GM04504 (cell line): ENCODE measurements at regions not wholly inside any gene's neighbourhood (a gene's known extent, or its start where the extent isn't known, plus 50 kb on each side); places are given as distances from the start of the nearest gene placed in this dataset.
A peak's percentile ranks its signal among the peaks of the same experiment; 100 is the strongest.

ENCODE experiments used
- DNase-seq: peaks from one replicate; pipeline ENCODE4 v3.0.0-alpha.2; 2012; ENCODE audit warnings: low read depth

DNA sequence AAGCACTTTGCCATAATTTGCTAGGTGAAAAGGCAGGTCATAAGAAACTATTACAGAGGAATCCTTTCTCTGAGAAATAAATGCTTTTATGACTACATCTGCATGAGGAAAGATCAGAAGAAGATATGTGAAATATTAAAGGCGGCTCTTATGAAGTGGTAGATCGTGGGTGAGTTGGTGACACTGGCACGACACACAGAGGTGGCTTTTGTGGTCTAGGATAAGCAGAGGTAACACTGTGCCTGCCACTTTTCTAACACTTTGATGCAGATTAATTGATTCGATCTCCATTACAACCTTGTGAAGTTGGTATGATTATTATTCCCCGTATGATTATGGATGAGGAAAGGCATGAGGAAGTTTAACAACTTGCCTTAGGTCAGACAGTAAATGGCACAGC, 60.0 kb upstream of the ELK3 start:
- DNase-seq = no peak

DNA sequence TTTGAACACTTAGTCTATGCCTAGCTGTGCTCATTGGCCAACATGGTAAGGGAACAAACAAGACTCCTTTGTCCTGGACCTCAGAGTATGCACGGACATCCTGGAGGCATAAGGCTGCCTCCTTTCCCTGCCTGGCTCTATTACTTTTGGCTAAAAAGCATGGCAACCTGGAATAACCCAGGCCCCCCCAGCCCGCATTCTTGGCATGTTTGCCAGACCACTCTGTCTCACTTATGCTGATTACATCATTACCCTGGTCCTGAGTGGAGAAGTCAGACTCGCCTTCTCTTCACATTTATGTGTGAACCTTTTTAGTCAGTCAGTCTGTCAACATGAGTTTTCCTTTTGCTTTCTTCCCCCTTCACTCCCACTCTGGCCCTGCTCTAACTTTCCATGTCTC, 58.0 kb upstream of the ELK3 start:
- peak; percentile 38 for DNase-seq

- no peak for DNase-seq
These were observed 57.3 kb upstream of the ELK3 start for GRCh38 chr12:96136725-96137378.

GRCh38 chr12:96140174-96140573, 54.0 kb upstream of the ELK3 start:
- DNase-seq = peak; percentile 64

DNA sequence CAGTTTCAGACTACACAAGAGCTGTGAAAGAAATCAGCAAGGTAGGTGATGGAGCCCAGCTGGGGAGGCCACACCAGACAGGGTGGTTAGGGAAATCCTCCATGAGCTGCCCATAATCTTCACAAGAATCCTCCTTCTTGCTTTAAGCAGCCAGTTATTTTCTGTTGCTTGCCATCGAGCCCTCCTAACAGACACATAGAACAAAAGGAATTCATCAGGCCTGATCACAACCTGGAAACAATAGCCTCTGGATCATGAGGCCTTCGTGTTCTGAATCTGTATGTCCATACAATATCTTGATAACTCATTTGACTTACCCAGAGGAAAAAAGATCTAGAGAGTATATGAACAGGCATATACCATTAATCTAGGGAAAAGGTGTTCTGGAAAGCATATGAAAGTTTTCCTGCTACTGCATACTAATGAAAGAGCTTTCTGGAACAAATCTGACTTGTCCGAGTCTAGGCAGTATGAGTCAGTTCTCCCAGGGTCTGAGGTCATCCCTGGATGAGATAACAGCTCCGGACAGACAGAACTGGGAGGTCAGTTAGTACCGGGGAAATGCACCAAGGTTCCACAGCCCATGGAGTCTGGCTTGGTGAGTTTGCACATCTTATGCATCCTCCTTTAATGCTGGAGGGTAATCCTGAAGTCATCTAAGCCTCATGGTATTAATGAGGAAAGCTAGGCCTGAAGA, 52.8 kb upstream of the ELK3 start:
- DNase-seq = peak; percentile 32

DNA sequence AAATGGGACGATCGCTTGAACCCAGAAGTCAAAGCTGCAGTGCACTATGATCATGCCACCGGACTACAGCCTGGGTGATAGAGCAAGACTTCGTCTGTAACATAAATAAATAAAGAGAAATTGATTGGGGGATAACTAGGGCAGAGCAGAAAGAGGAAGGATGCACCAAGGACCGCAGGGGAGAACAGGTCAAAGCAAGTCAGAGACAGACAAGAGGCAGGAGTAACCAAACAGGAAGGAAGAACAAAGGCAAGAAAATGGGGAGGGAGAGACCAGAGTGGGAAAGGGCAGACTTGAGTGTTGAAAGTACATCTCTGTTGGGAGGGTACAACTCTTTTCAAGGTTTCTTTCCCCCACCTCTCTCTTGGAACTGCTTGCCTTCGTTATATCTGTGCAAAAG, 50.8 kb upstream of the ELK3 start:
- no peak for DNase-seq

DNA sequence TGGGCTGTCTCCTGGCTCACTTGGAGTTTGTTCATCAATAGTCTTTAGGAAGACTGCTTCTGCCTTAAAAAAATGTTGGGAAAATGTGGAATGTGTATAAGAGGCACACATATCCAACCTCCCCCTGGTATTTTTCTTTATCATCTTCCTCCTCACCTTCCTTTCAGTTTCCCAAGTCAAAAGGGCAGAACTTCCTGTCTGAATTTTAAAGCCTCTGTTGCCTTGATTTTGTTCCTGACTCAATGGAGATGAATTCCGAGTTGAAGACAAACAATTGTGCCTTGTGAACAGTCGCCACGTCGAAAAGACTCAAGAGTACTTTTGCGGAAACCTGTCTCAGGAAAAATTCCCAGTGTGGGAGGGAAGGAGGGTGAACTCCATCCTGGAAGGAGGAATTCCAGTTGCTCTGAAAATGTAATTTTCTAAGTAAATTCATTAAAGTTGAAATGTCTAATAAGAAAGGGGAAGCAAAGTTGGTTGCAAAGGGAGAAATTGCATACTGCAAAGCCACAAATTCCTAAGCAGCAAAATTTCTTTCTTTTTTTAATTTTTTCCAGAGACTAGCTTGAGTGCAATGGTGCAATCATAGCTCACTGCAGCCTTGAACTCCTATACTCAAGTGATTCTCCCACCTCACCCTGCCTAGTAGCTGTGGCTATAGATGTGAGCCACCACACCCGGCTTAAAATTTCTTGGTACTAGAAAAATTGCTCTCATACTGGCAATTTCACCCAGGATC, 50.2 kb upstream of the ELK3 start:
- DNase-seq = no peak
